Lung (tissue), 11 donors: ENCODE measurements at regions not wholly inside any gene's neighbourhood (a gene's known extent, or its start where the extent isn't known, plus 50 kb on each side); places are given as distances from the start of the nearest gene placed in this dataset.

ENCODE experiments used
- ATAC-seq: fragments of 200-7000 bp; cut with Tn5 transposase; one replicate; pipeline ENCODE4 v1.9.1; 2020; ENCODE audit warnings: moderate number of reproducible peaks; ENCODE audit not compliant: insufficient read depth, low FRiP score
- DNase-seq, 3 donors: peaks; one replicate each; pipeline ENCODE4 v3.0.0-alpha.2; 2013 to 2017
- H3K27ac ChIP-seq, 2 donors: one replicate each; pipeline ENCODE4 v1.5.1; 2013; ENCODE audit warnings: mild to moderate bottlenecking in 2 of 2, moderate library complexity in 2 of 2, control low read depth in 1 of 2, inconsistent platforms in 1 of 2, low read depth in 1 of 2, low read length in 1 of 2
- H3K27me3 ChIP-seq, 3 donors: one replicate each; pipeline ENCODE4 v1.5.1; 2013; ENCODE audit warnings: low read length in 2 of 3; ENCODE audit not compliant: control insufficient read depth in 3 of 3, insufficient read depth in 3 of 3
- H3K36me3 ChIP-seq, 4 donors: one replicate each; pipeline ENCODE4 v1.5.1; 2013; ENCODE audit warnings: low read length in 4 of 4, mild to moderate bottlenecking in 1 of 4, moderate library complexity in 1 of 4; ENCODE audit not compliant: control insufficient read depth in 4 of 4, insufficient read depth in 4 of 4
- H3K4me1 ChIP-seq, 5 donors: one replicate each; pipeline ENCODE4 v1.5.1; 2013; ENCODE audit warnings: low read length in 5 of 5, mild to moderate bottlenecking in 2 of 5, moderate library complexity in 1 of 5; ENCODE audit not compliant: control insufficient read depth in 5 of 5, insufficient read depth in 5 of 5
- H3K4me3 ChIP-seq: one replicate; pipeline ENCODE4 v1.5.1; 2013; ENCODE audit warnings: mild to moderate bottlenecking, control low read depth, moderate library complexity
- H3K9ac ChIP-seq, 2 donors: one replicate each; pipeline ENCODE4 v1.5.1; 2013; ENCODE audit warnings: low read length in 2 of 2, control low read depth in 1 of 2; ENCODE audit not compliant: insufficient read depth in 1 of 2
- H3K9me3 ChIP-seq, 4 donors: one replicate each; pipeline ENCODE4 v1.5.1; 2013; ENCODE audit warnings: low read length in 3 of 4, mild to moderate bottlenecking in 1 of 4, moderate library complexity in 1 of 4; ENCODE audit not compliant: control insufficient read depth in 4 of 4, insufficient read depth in 3 of 4
- CTCF ChIP-seq: IDR thresholded peaks from 2 replicates; pipeline ENCODE4 v1.5.1; 2012; ENCODE audit warnings: mild to moderate bottlenecking; ENCODE audit errors: control extremely low read depth, extremely low read depth
- WGBS, 2 donors: extraction: QIAGEN DNeasy Blood & Tissue Kit; methylation state at CpG; one replicate each; pipeline ENCODE4 v1.1.7; 2013; 5-methylcytosine and 5-hydroxymethylcytosine counted together
- donor health status: control.
- donor health status: control.
- donor health status: Bipolar disorder and iron deficiency.
- donor health status: healthy.
- donor health status: DM: yes; HTN: yes; CAD: no.

GRCh38 chr7:46705386-46706255 lies 784.5 kb upstream of the IGFBP3 start:
- H3K27ac ChIP-seq: no peak overlapping the region
- H3K36me3 ChIP-seq: no peaks in the 10 kb centered on the region
- ATAC-seq: no peak
- H3K4me3 ChIP-seq: no peak overlapping the region
- peaks cover 0 to 21% (median 0%) of the 10 kb centered on the region in 5 donors for H3K4me1 ChIP-seq
- TF ChIP-seq CTCF: no peak
- peak; percentile 61 to 89 (median 85) for DNase-seq
- H3K27me3 ChIP-seq: no peaks in the 10 kb centered on the region
- H3K9ac ChIP-seq: no peak overlapping the region
- WGBS, 2 donors: 57 to 72% methylated on average over 7 of the region's 7 CpGs
- H3K9me3 ChIP-seq: no peaks in the 10 kb centered on the region

- TF ChIP-seq CTCF: no peak
- ATAC-seq (no peak), DNase-seq (no peak)
- Histone ChIP-seq H3K9me3 (no peaks in the 10 kb centered on the region), H3K9ac (no peak overlapping the region), H3K4me3 (no peak overlapping the region), H3K4me1 (no peaks in the 10 kb centered on the region), H3K36me3 (no peaks in the 10 kb centered on the region), H3K27me3 (no peaks in the 10 kb centered on the region), H3K27ac (no peak overlapping the region)
- WGBS, 2 donors: 29 to 43% methylated on average over 1 of the region's 1 CpG
These were observed 775.7 kb upstream of the IGFBP3 start for GRCh38 chr7:46696741-46697140.

GRCh38 chr7:46695051-46695708 lies 774.1 kb upstream of the IGFBP3 start:
- no peak for TF ChIP-seq CTCF
- no peaks in the 10 kb centered on the region for H3K4me1 ChIP-seq
- H3K9ac ChIP-seq: no peak overlapping the region
- DNase-seq (no peak), ATAC-seq (no peak)
- no peak overlapping the region for H3K4me3 ChIP-seq
- H3K27ac ChIP-seq: no peak overlapping the region
- H3K36me3 ChIP-seq: no peaks in the 10 kb centered on the region
- H3K27me3 ChIP-seq: no peaks in the 10 kb centered on the region
- no peaks in the 10 kb centered on the region for H3K9me3 ChIP-seq
- 73 to 88% methylated on average over 3 of the region's 3 CpGs for WGBS, 2 donors
